HepG2 (cell line): ENCODE measurements at regions not wholly inside any gene's neighbourhood (a gene's known extent, or its start where the extent isn't known, plus 50 kb on each side); places are given as distances from the start of the nearest gene placed in this dataset.
A peak's percentile ranks its signal among the peaks of the same experiment; 100 is the strongest.

Experiments used
- ARNTL ChIP-seq: sonication (generic); formaldehyde crosslinking; IDR thresholded peaks from 2 replicates; pipeline ENCODE4 v1.4.0; 2020; ENCODE audit warnings: mild to moderate bottlenecking, missing genetic modification reagents
- HNRNPLL ChIP-seq: fragments of 200-400 bp; formaldehyde crosslinking; IDR thresholded peaks from 2 replicates; pipeline ENCODE4 v1.6.1; 2017; ENCODE audit warnings: mild to moderate bottlenecking, low read depth, low read length; ENCODE audit not compliant: poor library complexity, severe bottlenecking
- MEIS2 ChIP-seq: sonication (generic); formaldehyde crosslinking; IDR thresholded peaks from 2 replicates; pipeline ENCODE4 v1.9.0; 2021; ENCODE audit warnings: mild to moderate bottlenecking, missing genetic modification reagents
- NFE2L1 ChIP-seq: sonication (generic); formaldehyde crosslinking; IDR thresholded peaks from 2 replicates; pipeline ENCODE4 v1.4.0; 2020; ENCODE audit warnings: missing genetic modification reagents, mild to moderate bottlenecking, borderline replicate concordance
- NFYC ChIP-seq: IDR thresholded peaks from 2 replicates; pipeline ENCODE4 v1.6.1; 2016; ENCODE audit warnings: missing genetic modification reagents, missing compliant biosample characterization
- RFX1 ChIP-seq: fragments of 450-650 bp; IDR thresholded peaks from 2 replicates; pipeline ENCODE4 v1.6.1; 2017
- SALL2 ChIP-seq: sonication (generic); formaldehyde crosslinking; IDR thresholded peaks from 2 replicates; pipeline ENCODE4 v1.8.1; 2023; ENCODE audit warnings: mild to moderate bottlenecking, missing genetic modification reagents, inconsistent platforms
- ZFX ChIP-seq: sonication (generic); formaldehyde crosslinking; IDR thresholded peaks from 2 replicates; pipeline ENCODE4 v1.4.0; 2020; ENCODE audit warnings: mild to moderate bottlenecking, low read depth, missing genetic modification reagents, moderate library complexity
- TF ChIP-seq, protein P1 (sequence below): sonication (generic); formaldehyde crosslinking; IDR thresholded peaks from 2 replicates; pipeline ENCODE4 v1.4.0; 2020; ENCODE audit warnings: missing genetic modification reagents
- TF ChIP-seq, protein P2 (sequence below): sonication (generic); formaldehyde crosslinking; IDR thresholded peaks from 2 replicates; pipeline ENCODE4 v1.5.0; 2020; ENCODE audit warnings: mild to moderate bottlenecking, low read depth, missing genetic modification reagents, borderline replicate concordance
- TF ChIP-seq, protein P3 (sequence below): sonication (generic); formaldehyde crosslinking; IDR thresholded peaks from 2 replicates; pipeline ENCODE4 v1.5.1; 2020; ENCODE audit warnings: mild to moderate bottlenecking, missing genetic modification reagents, moderate library complexity
- TF ChIP-seq, protein P4 (sequence below): sonication (generic); formaldehyde crosslinking; IDR thresholded peaks from 2 replicates; pipeline ENCODE4 v1.4.0; 2020; ENCODE audit warnings: mild to moderate bottlenecking, missing genetic modification reagents

DNA sequence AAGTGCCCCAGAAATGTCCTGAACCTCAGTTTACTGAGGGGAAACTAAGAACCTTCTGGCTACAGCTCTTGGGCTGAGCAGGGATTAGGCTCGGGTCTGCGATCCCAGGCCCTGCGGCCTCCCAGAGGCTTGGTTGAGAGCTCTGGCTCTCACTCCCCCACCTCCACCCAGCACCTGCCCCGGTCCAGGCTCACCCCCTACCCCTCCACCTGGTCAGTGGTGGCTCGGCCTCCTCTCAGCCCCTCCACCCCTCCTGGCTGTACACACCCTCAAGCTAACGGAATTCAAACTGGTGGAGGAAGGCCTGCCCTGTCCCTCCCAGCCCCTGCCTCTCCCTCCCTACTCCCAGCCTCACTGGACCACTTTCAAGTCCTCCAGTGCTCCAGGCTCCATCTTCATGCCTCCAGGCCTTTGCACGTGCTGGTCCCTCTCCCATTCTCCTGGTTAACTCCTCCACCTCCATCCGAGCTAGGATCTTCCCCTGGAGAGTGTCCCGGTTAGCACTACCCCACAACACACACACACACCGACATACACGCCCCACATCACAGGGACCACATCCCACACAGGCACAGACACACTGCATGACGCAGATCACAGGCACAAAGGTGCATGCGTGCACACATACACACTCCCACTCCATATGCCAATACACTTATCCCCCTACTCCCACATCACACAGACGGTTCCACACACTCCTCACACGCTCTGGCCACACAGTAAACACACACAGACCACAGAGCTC lies 130.9 kb downstream of the C9orf50 start (continued):
- TF ChIP-seq, protein P1, sequence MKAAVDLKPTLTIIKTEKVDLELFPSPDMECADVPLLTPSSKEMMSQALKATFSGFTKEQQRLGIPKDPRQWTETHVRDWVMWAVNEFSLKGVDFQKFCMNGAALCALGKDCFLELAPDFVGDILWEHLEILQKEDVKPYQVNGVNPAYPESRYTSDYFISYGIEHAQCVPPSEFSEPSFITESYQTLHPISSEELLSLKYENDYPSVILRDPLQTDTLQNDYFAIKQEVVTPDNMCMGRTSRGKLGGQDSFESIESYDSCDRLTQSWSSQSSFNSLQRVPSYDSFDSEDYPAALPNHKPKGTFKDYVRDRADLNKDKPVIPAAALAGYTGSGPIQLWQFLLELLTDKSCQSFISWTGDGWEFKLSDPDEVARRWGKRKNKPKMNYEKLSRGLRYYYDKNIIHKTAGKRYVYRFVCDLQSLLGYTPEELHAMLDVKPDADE (CRISPR knock-in tag): no peak
- TF ChIP-seq ZFX (CRISPR knock-in tag) (peak; percentile 60), RFX1 (no peak), ARNTL (CRISPR knock-in tag) (0 out of 2 replicates have a peak, but pooled peaks have one; percentile 19), MEIS2 (CRISPR knock-in tag) (0 out of 2 replicates have a peak, but pooled peaks have one; percentile 5), HNRNPLL (no peak), NFYC (no peak), SALL2 (CRISPR knock-in tag) (0 out of 2 replicates have a peak, but pooled peaks have one; percentile 16), NFE2L1 (CRISPR knock-in tag) (no peak)
- TF ChIP-seq, protein P2, sequence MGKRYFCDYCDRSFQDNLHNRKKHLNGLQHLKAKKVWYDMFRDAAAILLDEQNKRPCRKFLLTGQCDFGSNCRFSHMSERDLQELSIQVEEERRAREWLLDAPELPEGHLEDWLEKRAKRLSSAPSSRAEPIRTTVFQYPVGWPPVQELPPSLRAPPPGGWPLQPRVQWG (CRISPR knock-in tag): no peak
- TF ChIP-seq, protein P3, sequence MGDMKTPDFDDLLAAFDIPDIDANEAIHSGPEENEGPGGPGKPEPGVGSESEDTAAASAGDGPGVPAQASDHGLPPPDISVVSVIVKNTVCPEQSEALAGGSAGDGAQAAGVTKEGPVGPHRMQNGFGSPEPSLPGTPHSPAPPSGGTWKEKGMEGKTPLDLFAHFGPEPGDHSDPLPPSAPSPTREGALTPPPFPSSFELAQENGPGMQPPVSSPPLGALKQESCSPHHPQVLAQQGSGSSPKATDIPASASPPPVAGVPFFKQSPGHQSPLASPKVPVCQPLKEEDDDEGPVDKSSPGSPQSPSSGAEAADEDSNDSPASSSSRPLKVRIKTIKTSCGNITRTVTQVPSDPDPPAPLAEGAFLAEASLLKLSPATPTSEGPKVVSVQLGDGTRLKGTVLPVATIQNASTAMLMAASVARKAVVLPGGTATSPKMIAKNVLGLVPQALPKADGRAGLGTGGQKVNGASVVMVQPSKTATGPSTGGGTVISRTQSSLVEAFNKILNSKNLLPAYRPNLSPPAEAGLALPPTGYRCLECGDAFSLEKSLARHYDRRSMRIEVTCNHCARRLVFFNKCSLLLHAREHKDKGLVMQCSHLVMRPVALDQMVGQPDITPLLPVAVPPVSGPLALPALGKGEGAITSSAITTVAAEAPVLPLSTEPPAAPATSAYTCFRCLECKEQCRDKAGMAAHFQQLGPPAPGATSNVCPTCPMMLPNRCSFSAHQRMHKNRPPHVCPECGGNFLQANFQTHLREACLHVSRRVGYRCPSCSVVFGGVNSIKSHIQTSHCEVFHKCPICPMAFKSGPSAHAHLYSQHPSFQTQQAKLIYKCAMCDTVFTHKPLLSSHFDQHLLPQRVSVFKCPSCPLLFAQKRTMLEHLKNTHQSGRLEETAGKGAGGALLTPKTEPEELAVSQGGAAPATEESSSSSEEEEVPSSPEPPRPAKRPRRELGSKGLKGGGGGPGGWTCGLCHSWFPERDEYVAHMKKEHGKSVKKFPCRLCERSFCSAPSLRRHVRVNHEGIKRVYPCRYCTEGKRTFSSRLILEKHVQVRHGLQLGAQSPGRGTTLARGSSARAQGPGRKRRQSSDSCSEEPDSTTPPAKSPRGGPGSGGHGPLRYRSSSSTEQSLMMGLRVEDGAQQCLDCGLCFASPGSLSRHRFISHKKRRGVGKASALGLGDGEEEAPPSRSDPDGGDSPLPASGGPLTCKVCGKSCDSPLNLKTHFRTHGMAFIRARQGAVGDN: peak; percentile 83
- TF ChIP-seq, protein P4, sequence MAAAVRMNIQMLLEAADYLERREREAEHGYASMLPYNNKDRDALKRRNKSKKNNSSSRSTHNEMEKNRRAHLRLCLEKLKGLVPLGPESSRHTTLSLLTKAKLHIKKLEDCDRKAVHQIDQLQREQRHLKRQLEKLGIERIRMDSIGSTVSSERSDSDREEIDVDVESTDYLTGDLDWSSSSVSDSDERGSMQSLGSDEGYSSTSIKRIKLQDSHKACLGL (CRISPR knock-in tag): no peak
